Amniotic epithelial cell (primary cell): ENCODE measurements at regions not wholly inside any gene's neighbourhood (a gene's known extent, or its start where the extent isn't known, plus 50 kb on each side); places are given as distances from the start of the nearest gene placed in this dataset.

ENCODE experiments used
- DNase-seq: peaks from one replicate; pipeline ENCODE4 v3.0.0-alpha.2; 2010; ENCODE audit warnings: low read depth

DNA sequence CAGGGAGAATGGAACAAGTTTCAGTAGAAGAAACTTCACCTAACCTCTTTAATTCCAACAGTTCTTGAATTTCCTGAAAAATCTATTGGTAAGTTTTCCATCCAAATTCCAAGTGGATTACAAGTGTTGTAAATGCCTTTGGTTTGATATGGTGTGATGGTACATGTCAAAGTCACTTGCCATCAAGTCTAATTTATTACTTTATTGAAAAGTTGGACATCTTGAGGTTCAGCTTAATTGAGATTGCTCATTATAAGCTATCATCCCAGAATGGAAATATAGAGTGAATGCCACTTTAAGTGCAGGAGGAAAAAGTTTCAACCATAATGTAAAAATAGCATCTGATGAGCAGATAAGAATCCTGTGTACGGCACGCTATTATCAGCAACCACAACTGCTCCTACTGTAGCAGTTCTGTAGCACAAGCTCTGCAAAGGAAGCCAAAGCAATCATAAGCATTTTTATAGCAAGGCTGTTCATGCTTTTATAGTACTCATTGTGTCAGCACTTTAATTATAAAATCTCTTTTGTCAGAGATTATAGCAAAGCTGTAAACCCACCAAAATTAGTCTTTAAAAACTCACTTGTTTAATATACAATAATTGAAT, 991.8 kb upstream of the PHF14 start:
- no peak for DNase-seq

DNA sequence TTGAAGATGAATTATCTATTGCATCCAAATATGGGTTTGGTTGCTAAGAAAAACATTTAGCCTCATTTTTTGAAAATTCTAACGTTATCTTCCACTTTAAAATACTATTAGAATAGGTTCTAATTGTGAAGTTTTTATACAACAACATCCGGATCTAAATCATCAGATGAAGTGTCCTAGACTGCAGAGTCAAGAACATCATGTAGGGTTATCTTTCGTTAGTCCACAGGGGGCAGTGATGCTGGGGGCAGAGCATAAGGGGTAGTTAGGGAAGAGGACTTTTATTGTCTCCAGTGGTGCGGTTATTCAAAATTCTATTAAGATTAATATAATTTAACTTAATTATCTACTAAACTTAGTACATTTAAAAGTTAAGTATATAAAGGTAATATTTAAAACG, 990.6 kb upstream of the PHF14 start:
- no peak for DNase-seq

DNA sequence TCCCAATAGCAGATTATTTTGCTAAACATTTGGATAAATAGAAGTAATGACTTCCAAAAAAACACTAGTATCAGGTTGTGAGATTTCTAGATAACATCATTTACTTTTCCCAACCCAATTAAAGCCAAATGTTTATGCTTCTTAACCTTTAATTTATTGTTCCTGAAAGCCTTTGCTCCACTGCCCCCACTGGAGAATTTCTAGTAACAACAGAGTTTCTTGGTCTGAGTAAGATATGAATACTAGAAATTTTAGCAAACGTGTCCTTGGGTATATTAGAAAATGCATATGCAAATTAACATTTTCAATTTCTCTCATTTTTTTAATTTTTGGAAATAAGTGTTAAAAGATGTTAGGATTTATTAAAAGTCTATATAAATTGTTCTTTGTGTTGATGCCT, 958.0 kb upstream of the PHF14 start:
- no peak for DNase-seq

DNA sequence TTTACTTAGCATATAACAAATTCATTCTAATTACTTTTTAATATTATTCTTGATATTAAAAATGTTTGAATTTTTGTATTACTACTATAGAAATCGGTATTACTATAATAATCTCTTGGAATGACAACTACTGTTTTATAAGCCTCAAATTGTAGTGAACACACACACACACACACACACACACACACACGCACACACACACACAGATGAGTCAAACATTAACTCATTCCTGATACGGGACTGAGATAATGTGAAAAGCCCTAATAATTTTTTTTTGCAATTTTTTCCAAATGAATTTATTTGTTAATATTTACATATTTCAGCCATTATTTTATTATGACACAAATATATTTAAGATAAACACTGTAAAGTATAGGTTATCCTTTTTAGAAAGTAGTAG, 951.2 kb upstream of the PHF14 start:
- no peak for DNase-seq

DNA sequence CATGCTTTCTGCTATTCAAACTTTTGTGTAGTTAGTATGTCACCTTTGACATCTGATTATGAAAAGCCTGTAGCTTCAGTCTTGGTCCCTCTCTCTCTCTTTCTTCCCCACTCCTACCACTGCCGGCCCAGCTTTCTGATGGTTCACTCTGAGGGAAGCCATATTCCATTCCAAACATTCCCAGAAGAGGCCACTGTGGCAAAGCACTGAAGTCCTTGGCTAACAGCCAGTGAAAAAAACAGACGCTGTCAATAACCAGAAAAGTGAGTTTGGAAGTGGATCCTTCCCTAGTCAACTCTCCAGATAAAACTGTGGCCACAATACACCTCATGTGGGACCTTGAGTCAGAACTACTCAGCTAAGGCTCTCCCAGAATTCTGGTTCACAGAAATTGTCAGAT, 950.7 kb upstream of the PHF14 start:
- no peak for DNase-seq

DNA sequence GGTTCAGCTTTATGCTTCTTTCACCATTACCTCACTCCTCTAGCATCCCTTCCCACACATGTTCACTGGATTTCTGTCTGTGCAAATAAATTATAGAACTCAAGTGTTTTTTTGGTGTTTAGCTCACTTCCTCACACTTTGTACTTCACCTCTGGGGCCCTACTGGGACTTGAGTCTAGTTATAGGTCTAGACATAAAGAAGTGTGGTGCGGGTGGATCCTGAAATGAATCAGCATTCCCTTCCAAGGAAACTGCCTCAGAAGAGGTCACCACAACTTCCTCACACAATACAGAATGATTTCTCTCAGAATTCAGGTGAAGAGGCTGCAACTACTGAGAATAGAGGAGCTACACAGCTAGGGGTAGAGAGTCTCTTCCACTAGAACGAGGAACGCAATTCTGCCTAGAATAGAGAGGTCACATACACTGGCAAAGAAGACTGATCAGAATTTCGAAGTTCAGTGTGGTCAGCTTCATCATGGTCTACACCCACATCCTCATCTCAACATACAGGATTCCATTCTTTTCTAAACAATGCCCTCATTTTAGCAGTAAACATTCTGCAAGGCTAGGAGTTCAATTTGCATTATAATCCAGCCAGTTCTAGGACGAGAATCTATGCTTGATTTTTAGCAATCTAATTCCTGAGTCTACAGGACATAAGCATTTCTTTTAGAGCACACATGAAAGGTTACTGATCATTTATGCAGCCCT, 938.7 kb upstream of the PHF14 start:
- no peak for DNase-seq

DNA sequence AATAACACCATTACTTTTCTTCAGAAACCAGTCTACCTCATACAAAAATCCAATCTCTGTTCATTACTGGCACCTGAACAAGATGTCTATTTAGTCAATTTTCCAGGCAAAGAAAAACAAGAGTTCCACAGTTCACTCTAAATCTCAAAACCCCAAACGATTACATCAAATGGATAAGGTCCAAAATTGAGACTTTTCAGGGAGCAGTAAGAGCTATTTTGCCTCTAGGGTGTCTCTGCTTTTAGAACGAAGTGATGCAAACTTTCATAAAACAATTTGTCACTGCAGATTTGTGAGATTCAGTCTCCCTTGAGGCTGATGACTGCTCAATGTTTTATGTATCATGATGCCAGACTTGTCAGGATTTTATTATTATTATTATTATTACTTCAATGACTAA, 937.0 kb upstream of the PHF14 start:
- DNase-seq, result no peak

DNA sequence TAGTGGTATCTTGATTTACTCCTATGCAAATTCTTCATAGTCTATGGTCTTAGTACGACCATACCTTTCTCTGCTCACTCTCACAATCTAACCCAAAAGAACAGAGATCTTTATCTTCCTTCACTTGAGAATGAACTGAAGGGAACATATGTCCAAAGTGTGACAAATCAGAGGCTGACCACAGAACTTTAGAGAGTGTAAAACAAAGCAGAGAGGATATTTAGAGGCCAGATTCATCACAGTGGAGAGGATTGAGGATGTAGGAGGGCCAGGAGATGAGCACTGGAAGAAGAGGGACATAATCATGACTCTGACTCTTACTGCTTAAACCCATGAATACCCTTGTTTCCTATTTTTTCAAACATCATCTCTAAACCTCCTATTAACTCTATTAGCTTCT, 935.3 kb upstream of the PHF14 start:
- no peak for DNase-seq

DNA sequence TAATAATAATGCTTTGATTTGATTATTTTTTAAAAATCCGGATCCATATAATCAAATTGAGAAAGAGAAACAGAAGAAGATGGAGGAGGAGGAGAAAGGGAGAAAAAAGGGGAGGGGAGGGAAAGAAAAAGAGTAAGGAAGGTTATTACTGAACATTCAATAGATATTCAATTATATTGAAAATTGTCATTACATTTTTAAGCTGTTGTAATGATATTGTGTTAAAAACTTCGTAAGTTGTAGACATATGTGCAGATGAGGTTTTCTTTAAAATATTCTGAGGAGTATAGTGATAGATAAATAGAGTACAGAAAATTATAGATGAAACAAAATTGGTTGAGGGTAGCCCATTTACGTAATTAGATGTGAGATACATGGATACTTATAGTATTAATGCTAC, 933.0 kb upstream of the PHF14 start:
- no peak for DNase-seq

DNA sequence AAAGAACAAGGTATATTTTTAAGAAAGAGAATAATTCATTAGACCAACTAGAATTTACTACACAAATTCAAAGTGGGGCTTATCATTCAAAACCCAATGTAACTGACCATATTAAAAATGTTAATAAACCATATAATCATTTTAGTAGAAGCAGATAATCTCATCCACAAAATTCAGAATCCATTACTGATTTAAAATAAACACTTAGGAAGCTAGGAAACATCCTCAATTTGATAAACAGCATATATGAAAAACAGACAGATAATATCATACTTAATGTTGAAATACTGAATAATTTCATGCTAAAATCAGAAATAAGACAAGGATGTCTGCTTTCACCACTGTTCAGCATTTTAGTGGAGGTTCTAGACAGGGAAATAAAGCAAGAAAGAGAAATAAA, 902.8 kb upstream of the PHF14 start:
- DNase-seq, result no peak

DNA sequence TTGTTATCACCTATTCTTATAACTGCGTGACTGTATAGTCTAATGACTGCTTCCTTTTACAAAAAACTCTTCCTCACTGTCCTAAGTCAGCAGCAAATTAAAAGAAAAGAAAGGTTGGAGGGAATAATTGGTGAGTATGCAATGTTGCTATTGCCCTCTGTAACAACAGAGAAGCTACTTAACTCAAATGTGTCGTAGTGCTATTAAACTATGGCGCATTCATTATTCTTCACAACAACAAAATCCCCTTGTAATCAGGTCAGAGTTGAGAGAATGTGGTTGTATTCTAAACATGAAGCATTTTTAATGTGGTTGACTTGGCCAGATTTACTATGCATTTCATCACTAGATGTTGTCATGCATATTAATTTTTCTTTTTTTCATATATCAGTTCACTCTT, 897.8 kb upstream of the PHF14 start:
- DNase-seq, result no peak

DNA sequence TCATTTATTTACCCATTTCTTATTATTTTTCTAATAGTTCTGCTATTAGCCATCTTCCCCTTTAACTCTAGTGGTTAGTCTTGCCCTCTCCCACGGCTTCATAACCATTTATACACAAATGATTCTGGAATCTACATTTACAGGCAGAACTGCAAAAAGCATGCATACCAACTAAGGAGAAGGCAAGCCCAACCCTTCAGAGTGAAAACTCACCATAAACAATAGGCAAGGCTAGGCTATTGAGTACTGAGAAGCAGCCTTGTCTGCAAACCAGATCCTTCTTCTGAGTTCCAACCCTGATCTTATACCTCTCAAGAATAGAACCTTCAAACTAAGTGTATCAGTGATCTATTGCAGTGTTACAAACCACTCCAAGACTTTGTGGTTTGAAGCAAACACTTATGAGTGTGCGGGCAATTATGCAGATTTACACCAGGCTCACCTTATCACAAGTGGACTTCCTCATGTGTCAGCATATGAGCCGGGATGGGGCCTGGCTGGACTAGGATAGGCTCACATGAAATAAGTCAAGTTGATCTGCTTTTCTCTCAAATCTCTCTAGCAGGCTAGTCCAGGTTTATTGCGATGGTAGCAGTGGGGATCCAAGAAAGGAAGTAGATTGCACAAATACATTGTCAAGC, 896.9 kb upstream of the PHF14 start:
- no peak for DNase-seq

DNA sequence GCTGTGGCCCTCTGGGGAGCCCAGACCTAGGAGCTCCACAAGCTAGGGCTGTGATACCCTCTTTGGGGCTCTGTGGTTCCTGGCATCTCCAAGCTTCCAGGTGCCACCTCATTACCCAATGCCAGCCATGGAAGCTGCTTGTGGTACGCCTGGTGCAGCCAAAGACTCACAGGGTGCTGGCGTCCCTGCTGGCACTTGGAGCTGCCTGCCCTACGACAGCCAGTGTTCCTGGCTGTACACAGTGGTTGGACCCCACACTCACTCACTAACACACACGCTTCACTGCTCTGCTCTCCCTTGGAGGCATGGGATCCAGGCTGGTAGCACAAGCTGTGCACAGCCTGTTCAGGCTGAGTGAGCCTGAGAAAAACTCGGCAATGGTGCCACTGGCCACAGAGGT, 894.1 kb upstream of the PHF14 start:
- no peak for DNase-seq

DNA sequence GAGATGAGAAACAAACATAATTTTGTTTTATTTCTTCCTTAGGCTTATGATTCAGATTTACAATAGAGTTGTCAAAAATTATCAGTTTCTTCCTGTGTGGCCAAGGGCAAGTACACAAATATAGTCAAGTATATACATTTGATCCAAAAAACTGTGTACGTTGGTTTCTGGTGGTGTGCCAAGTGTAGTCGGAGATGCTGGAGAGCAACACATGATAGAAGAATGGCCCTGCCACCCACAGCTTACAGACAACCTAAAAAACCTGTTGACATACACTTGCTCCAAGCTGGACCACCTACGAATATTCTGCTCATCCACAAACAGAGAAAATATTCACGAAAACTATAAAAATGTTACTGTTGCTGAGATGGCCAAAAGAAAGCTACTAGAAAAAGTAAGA, 890.8 kb upstream of the PHF14 start:
- DNase-seq, result no peak

DNA sequence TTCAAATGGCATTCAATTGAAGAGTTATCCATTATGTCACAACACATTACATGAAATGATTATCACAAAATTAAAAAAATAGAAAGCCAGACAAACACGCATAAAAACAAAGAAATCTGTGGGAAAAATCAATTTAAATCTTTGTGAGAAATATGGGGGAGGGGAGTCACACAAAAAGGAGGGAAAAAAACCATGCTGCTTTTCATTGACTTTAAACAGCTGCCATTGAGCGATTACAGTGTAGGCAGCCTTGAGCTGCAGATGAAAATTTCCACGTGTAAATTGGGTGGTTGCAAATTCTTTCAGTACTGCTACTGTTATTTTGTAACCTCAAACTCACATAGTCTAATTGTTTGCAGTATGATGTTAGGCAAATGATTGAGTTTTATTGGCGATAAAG, 889.9 kb upstream of the PHF14 start:
- DNase-seq, result no peak

DNA sequence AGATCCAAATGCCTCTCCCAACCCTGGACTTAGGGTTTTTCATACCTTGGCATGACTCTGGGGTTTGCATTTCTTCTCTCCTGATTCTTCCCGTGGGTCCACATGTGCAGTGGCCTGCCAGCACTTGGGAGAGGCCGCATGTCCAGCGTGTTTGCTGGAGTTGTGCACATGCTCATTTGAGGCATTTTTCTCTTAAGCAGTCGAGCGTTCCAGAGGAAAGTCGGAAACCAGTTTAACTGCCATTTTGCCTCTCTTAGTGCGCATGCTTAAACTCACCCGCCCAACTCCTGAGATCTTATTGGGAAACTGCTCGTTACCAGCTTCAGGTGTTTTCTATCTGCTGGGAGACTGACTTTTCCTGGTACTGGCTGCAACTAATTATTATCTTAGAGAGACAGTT, 888.4 kb upstream of the PHF14 start:
- no peak for DNase-seq

DNA sequence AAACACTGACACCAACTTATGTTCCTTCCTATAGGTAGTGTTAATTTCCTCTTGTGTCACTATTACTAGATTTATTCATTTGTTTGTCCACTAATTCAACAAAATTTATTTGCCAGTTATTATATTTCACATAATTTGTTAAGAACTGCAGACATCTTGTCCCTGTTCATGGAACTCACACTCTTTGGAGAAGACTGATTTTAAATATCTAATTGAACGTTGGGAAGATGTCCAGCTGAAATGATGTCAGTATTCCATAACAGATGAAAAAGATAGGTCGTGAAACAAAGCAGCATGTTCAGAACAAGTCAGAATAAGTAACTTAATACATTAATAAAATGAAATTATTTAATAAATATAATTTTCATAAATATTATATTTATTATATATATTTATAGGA, 873.1 kb upstream of the PHF14 start:
- no peak for DNase-seq

DNA sequence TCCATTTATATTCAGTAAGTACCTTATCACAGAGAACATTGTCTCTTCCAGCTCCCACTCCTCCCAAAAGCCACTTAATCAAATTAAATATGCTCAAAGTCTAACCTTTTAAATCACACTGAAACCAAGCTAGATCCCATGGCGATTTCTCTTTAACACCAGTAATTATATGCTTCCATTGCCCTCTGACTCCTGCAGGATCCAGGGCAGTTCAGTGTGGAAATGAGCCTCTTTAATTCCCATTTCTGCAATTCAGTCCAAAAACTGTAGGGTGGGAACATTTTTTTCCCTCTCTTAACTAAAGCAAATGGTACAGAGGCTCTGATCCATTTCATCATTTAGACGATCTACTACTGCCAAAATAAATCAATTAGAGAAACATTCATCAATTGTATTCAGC, 872.3 kb upstream of the PHF14 start:
- DNase-seq, result no peak

DNA sequence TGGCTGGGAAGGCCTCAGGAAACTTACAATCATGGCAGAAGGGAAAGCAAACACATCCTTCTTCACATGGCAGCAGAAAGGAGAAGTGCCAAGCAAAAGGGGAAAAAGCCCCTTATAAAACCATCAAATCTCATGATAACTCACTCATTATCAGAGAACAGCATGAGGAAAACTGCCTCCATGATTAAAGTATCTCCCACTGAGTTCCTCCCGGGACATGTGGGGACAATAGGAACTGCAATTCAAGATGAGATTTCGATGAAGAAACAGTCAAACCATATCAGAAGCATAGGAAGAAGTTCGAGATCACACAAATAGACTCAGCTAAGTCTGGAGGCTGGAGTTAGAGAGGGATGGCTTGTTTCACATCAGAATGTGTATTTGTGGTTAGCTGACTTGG, 869.4 kb upstream of the PHF14 start:
- DNase-seq, result no peak

DNA sequence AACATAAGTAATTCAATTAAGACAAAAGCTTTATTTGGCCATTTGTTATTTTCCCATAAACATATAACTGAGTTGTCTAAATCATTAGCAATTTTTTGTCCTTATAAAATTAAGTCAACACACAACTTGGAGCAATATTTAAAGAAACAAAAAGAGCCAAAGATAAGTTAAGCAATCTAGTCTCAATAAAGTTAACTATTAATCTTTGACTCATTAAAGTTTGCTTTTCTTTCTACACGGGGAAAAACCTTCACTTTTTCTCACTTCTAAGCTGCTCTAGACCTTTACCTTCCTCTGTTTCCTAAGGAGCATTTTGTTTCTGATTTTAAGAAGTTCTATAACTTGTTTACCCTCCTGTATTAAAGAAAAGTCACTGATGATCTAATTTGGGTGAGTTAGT, 867.1 kb upstream of the PHF14 start:
- no peak for DNase-seq

DNA sequence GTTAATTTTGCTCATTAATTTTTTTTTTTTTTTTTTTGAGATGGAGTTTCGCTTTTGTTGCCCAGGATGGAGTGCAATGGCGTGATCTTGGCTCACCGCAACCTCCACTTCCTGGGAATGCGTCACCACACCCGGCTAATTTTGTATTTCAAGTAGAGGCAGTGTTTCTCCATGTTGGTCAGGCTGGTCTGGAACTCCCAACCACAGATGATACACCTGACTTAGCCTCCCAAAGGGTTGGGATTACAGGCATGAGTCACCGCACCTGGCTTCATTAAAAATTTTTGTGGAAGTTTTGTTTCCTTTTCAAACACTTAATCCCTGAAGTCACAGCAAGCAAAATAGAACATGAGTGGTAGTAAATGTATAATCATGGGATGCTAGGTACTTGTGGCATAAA, 857.2 kb upstream of the PHF14 start:
- no peak for DNase-seq

DNA sequence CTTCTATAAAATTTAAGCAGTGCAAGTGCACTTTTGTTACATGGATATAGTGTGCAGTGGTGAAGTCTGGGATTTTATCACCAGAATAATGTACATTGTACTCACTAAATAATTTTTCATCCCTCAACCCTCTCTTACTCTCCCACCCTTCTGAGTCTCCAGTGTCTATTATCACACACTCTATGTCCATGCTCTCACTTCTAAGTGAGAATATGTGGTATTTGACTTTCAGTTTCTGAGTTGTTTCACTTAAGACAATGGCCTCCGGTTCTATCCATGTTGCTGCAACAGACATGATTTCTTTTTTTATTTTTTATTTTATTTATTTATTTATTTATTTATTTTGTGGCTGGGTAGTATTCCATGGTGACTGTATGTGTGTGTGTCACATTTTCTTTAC, 855.9 kb upstream of the PHF14 start:
- no peak for DNase-seq

DNA sequence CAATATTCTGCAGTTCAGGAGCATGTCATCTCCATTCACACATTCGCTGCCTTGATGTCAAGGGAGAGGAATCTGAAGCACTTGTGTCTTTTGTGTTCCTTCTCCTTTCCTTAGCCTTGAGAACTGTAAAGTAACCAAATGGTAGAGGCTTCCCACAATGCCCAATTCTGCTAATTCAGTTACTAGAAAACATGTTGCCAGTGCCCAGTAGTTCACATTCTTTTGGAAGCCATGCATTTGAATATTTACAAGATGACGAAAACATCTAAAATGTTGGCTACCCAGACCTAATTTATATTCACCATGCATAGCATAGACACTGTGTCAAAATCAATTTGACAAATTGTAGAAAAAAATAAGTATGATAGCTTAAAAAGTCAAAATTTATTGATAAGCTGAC, 852.7 kb upstream of the PHF14 start:
- no peak for DNase-seq

DNA sequence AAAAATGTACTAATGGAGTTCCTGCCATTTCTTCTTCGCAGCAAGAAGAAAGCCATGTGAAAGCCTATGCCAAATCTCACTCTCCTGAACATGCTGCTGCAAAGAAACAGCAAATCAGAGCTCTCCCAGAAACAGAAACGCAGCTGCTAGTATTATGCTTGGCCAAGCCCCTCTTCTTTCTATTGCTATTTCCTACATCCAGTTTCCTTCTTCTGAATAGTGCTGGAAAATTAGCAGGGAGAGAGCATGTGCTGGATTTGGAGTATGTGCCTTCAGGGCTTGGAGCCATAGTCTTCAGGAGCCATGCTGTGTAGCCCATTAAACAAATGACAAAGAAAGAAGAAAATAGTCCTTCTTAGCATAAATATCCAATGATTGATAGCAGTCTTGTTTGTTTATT, 852.0 kb upstream of the PHF14 start:
- no peak for DNase-seq
